ENCODE measurements at regions not wholly inside any gene's neighbourhood (a gene's known extent, or its start where the extent isn't known, plus 50 kb on each side); places are given as distances from the start of the nearest gene placed in this dataset.
"Not testable (repeated sequence)": the region's sequence is repeated elsewhere in the genome, so short reads cannot be mapped to it uniquely, and the experiment has no call there.

DNA sequence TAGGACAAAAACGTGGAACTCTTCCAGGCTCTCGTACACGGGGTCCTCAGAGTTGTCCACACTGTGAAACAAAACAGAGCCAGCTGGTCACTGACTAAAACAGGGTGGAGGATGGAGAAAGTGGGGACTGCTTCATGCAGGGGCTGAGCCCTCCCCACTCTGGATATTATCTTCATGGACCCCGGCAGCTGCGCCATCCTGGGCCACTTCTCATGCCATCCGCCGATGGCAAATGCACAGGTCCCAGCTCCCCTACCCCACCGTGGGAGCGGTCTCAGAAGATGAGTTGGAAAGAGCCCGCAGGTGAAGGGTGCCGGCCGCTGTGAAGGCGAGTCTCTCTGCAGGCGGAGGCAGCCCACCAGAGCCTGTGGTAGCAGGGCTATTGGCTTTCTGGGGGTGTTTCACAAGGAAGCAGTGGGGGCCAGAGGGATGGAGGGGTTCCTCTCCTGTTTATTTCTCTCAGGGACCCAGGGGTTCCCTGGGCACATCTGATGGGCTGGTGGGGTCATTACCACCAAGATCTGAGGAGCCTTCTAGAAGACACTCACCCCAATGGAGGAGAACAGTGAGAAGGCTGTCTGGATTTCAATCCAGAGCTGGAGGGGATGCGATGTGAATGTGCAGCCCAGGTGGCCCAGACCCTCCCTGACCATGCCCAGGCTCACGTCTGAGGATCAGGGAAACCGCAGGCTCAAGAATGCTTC lies 177.3 kb downstream of the KLF13 start:
- Histone ChIP-seq H3K4me3 (ENCODE audit: low read depth, low read length) (no peak overlapping the region), H3K27me3 (ENCODE audit: control insufficient read depth, insufficient read depth, low read length) (no peaks in the 10 kb centered on the region), H3K36me3 (ENCODE audit: control insufficient read depth, insufficient read depth, low read length) (no peaks in the 10 kb centered on the region)
- TF ChIP-seq, protein P1, sequence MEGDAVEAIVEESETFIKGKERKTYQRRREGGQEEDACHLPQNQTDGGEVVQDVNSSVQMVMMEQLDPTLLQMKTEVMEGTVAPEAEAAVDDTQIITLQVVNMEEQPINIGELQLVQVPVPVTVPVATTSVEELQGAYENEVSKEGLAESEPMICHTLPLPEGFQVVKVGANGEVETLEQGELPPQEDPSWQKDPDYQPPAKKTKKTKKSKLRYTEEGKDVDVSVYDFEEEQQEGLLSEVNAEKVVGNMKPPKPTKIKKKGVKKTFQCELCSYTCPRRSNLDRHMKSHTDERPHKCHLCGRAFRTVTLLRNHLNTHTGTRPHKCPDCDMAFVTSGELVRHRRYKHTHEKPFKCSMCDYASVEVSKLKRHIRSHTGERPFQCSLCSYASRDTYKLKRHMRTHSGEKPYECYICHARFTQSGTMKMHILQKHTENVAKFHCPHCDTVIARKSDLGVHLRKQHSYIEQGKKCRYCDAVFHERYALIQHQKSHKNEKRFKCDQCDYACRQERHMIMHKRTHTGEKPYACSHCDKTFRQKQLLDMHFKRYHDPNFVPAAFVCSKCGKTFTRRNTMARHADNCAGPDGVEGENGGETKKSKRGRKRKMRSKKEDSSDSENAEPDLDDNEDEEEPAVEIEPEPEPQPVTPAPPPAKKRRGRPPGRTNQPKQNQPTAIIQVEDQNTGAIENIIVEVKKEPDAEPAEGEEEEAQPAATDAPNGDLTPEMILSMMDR (IDR thresholded peaks at IDR 0.05; ENCODE audit: insufficient read depth, low read length, severe bottlenecking), result no peak
- DNase-seq (ENCODE audit: low read depth), result no peak
- FAIRE-seq, result no peak

DNA sequence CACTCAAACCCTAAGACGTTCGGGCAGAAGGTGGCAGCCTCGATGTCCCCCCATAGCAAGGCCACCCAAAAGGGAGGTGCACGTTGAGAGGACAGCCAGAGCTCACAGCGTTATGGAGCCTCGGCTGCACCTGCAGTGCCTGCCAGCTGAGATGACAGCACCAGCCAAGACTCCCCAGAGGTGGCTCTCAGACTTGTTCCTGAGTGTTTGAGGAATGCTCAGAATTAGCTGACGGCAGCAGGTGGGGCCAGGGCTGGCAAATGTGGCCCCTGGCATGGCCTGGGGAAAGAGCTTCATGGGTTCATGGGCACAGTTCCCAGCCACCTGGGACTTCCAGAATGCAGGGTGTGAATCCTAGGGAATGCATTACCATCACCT lies 177.8 kb downstream of the KLF13 start:
- Histone ChIP-seq H3K4me3 (ENCODE audit: low read depth, low read length) (no peak overlapping the region), H3K27me3 (ENCODE audit: control insufficient read depth, insufficient read depth, low read length) (no peaks in the 10 kb centered on the region), H3K36me3 (ENCODE audit: control insufficient read depth, insufficient read depth, low read length) (no peaks in the 10 kb centered on the region)
- peak; percentile 51 for DNase-seq (ENCODE audit: low read depth)
- TF ChIP-seq, protein P1 (IDR thresholded peaks at IDR 0.05; ENCODE audit: insufficient read depth, low read length, severe bottlenecking), result no peak
- no peak for FAIRE-seq

GRCh38 chr15:31507573-31507972 lies 180.9 kb downstream of the KLF13 start:
- not testable (repeated sequence) for H3K4me3 ChIP-seq (ENCODE audit: low read depth, low read length); H3K36me3 ChIP-seq (ENCODE audit: control insufficient read depth, insufficient read depth, low read length); H3K27me3 ChIP-seq (ENCODE audit: control insufficient read depth, insufficient read depth, low read length); DNase-seq (ENCODE audit: low read depth); FAIRE-seq

DNA sequence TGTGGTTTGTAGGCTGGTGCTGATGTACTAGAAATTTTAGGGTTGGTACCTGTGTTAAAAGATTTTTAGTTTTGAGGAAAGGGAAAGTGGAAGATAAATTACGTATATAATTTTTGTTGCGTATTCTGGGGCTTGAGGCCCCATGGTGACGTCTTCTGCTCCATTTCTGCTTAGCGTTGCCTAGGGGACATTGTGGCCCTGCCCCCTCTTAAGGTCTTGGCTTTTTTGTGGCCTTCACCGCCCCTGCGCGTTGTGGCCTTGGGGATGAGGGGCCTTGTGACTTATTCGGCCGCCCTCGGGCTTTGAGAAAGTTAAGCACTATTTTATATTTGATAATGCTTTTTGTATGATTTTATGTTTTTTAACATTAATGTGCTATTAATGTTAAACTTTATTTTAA lies 182.0 kb downstream of the KLF13 start:
- FAIRE-seq (no peak), DNase-seq (ENCODE audit: low read depth) (no peak)
- TF ChIP-seq, protein P1 (IDR thresholded peaks at IDR 0.05; ENCODE audit: insufficient read depth, low read length, severe bottlenecking), result no peak
- Histone ChIP-seq H3K36me3 (ENCODE audit: control insufficient read depth, insufficient read depth, low read length) (no peaks in the 10 kb centered on the region), H3K4me3 (ENCODE audit: low read depth, low read length) (no peak overlapping the region), H3K27me3 (ENCODE audit: control insufficient read depth, insufficient read depth, low read length) (no peaks in the 10 kb centered on the region)

DNA sequence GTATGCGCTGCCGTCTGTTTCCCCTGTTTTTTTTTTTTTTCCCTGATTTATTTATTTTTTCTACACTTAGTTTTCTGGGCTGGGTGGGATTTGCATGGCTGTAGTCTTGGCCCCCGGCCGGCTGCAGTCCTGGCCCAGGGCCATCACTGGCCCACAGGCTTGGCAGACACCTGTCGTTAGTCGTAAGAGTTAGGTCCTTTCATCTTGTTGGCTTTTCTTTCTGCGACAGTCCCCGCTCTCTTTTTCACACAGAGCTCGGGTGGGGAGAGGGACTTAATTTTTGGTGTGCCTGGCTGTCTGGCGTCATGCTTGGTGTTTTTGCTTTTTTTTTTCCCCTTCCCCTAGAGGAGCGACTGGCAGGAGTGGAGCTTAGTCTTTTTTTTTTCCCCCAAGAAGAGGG lies 183.4 kb downstream of the KLF13 start:
- Histone ChIP-seq H3K36me3 (ENCODE audit: control insufficient read depth, insufficient read depth, low read length) (no peaks in the 10 kb centered on the region), H3K4me3 (ENCODE audit: low read depth, low read length) (no peak overlapping the region), H3K27me3 (ENCODE audit: control insufficient read depth, insufficient read depth, low read length) (no peaks in the 10 kb centered on the region)
- TF ChIP-seq, protein P1 (IDR thresholded peaks at IDR 0.05; ENCODE audit: insufficient read depth, low read length, severe bottlenecking), result no peak
- DNase-seq (ENCODE audit: low read depth) (no peak), FAIRE-seq (no peak)

DNA sequence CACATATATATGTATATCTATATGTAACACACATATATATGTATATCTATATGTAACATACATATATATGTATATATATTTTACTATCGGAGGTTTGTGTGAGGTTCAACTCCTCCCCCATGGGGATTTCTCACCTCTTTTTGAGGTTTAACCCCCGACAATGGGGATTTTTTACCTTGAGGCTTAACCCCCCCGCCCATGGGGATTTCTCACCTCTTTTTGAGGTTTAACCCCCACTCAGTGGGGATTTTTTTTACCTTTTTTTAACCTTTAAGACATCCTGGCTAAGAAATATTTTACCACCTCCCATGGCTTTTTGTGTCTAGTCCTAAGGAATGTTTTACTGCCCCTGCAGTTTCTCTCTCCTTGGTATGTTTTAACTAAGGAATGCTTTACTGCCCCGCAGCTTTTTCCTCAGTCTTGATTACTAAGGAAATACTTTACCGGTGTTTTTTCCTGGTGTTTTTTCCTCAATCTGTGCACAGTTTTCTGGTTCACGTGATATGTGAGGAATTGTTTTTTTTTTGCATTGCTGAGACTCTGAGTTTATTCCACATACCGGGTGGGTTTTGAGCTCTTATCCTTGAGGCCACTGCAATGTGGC lies 185.2 kb downstream of the KLF13 start:
- FAIRE-seq (no peak), DNase-seq (ENCODE audit: low read depth) (no peak)
- Histone ChIP-seq H3K4me3 (ENCODE audit: low read depth, low read length) (no peak overlapping the region), H3K27me3 (ENCODE audit: control insufficient read depth, insufficient read depth, low read length) (no peaks in the 10 kb centered on the region), H3K36me3 (ENCODE audit: control insufficient read depth, insufficient read depth, low read length) (no peaks in the 10 kb centered on the region)
- TF ChIP-seq, protein P1 (IDR thresholded peaks at IDR 0.05; ENCODE audit: insufficient read depth, low read length, severe bottlenecking), result no peak
